ENCODE measurements at regions not wholly inside any gene's neighbourhood (a gene's known extent, or its start where the extent isn't known, plus 50 kb on each side); places are given as distances from the start of the nearest gene placed in this dataset.

- no peak for TF ChIP-seq EZH2phosphoT487 (IDR thresholded peaks at IDR 0.05; ENCODE audit: borderline replicate concordance)
- TF ChIP-seq CTCF (conservative IDR thresholded peaks at IDR 0.05; ENCODE audit: low read length) = no peak
- no peak overlapping the region for H3K9ac ChIP-seq (ENCODE audit: low read depth, low read length, poor library complexity, severe bottlenecking)
These were observed 668.8 kb upstream of the PRKX start for GRCh38 chrX:4382273-4382672.

GRCh38 chrX:4380710-4381109 is 667.3 kb upstream of the PRKX start:
- Histone ChIP-seq H3K9me2 (replicated peaks; ENCODE audit: low read depth, low read length) (no peaks in the 10 kb centered on the region), H3K36me3 (ENCODE audit: insufficient read depth, low read length) (no peaks in the 10 kb centered on the region), H3K4me3 (ENCODE audit: low read length, poor library complexity, severe bottlenecking) (no peak overlapping the region), H3K4me2 (ENCODE audit: low read depth, low read length, poor library complexity, severe bottlenecking) (no peak overlapping the region), H4K20me1 (ENCODE audit: insufficient read depth, low read length, poor library complexity, severe bottlenecking) (no peaks in the 10 kb centered on the region), H3F3A (ENCODE audit: low read depth) (no peaks in the 10 kb centered on the region), H3K9me3 (ENCODE audit: insufficient read depth, low read depth, low read length) (no peaks in the 10 kb centered on the region), H3K4me1 (ENCODE audit: insufficient read depth, low read length, poor library complexity, severe bottlenecking) (no peaks in the 10 kb centered on the region), H3K27me3 (ENCODE audit: insufficient read depth, low read length, poor library complexity, severe bottlenecking) (no peaks in the 10 kb centered on the region), H3K79me2 (ENCODE audit: insufficient read depth, low read length) (no peaks in the 10 kb centered on the region), H2AFZ (ENCODE audit: low read length) (no peak overlapping the region), H3K9ac (ENCODE audit: low read depth, low read length, poor library complexity, severe bottlenecking) (no peak overlapping the region)
- TF ChIP-seq CTCF (conservative IDR thresholded peaks at IDR 0.05; ENCODE audit: low read length) (no peak), EZH2phosphoT487 (IDR thresholded peaks at IDR 0.05; ENCODE audit: borderline replicate concordance) (no peak)

More at GRCh38 chrX:4382273-4382672, 668.8 kb upstream of the PRKX start:
- Histone ChIP-seq H3K9me2 (replicated peaks; ENCODE audit: low read depth, low read length) (no peaks in the 10 kb centered on the region), H3F3A (ENCODE audit: low read depth) (no peaks in the 10 kb centered on the region), H3K27me3 (ENCODE audit: insufficient read depth, low read length, poor library complexity, severe bottlenecking) (no peaks in the 10 kb centered on the region), H3K4me3 (ENCODE audit: low read length, poor library complexity, severe bottlenecking) (no peak overlapping the region), H4K20me1 (ENCODE audit: insufficient read depth, low read length, poor library complexity, severe bottlenecking) (no peaks in the 10 kb centered on the region), H3K79me2 (ENCODE audit: insufficient read depth, low read length) (no peaks in the 10 kb centered on the region), H3K36me3 (ENCODE audit: insufficient read depth, low read length) (no peaks in the 10 kb centered on the region), H3K4me2 (ENCODE audit: low read depth, low read length, poor library complexity, severe bottlenecking) (no peak overlapping the region), H2AFZ (ENCODE audit: low read length) (no peak overlapping the region), H3K9me3 (ENCODE audit: insufficient read depth, low read depth, low read length) (no peaks in the 10 kb centered on the region), H3K4me1 (ENCODE audit: insufficient read depth, low read length, poor library complexity, severe bottlenecking) (no peaks in the 10 kb centered on the region)

- TF ChIP-seq CTCF (conservative IDR thresholded peaks at IDR 0.05; ENCODE audit: low read length) = no peak
- TF ChIP-seq EZH2phosphoT487 (IDR thresholded peaks at IDR 0.05; ENCODE audit: borderline replicate concordance) = no peak
- Histone ChIP-seq H3K9me2 (replicated peaks; ENCODE audit: low read depth, low read length) (no peaks in the 10 kb centered on the region), H3K79me2 (ENCODE audit: insufficient read depth, low read length) (no peaks in the 10 kb centered on the region), H3K9me3 (ENCODE audit: insufficient read depth, low read depth, low read length) (no peaks in the 10 kb centered on the region), H3K4me2 (ENCODE audit: low read depth, low read length, poor library complexity, severe bottlenecking) (no peak overlapping the region), H3K4me1 (ENCODE audit: insufficient read depth, low read length, poor library complexity, severe bottlenecking) (no peaks in the 10 kb centered on the region), H3F3A (ENCODE audit: low read depth) (no peaks in the 10 kb centered on the region), H3K27me3 (ENCODE audit: insufficient read depth, low read length, poor library complexity, severe bottlenecking) (no peaks in the 10 kb centered on the region), H2AFZ (ENCODE audit: low read length) (no peak overlapping the region), H3K9ac (ENCODE audit: low read depth, low read length, poor library complexity, severe bottlenecking) (no peak overlapping the region), H3K4me3 (ENCODE audit: low read length, poor library complexity, severe bottlenecking) (no peak overlapping the region), H4K20me1 (ENCODE audit: insufficient read depth, low read length, poor library complexity, severe bottlenecking) (no peaks in the 10 kb centered on the region), H3K36me3 (ENCODE audit: insufficient read depth, low read length) (no peaks in the 10 kb centered on the region)
These were observed 665.6 kb upstream of the PRKX start for GRCh38 chrX:4379071-4379470.

All from Loucy (cell line).